ENCODE measurements at regions not wholly inside any gene's neighbourhood (a gene's known extent, or its start where the extent isn't known, plus 50 kb on each side); places are given as distances from the start of the nearest gene placed in this dataset.

DNA sequence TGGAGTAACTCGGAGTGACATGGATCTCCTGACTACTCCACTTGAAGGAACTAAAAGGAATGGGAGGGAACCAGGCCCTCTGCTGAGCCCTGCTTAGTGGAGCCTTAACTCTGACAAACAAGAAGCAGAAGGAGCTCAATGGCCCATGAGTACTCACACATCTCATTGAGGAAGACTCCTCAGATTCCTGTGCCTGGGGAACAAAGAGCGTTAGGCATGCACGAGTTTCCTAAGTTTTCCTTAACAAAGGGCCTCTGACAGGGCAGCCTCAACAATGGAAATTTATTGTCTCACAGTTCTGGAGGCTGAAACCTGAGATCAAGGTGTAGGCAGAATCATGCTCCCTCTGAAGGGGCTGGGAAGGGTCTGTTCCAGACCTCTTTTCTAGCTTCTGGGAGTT is 185.7 kb upstream of the NTF3 start:
- TF ChIP-seq, protein P1, sequence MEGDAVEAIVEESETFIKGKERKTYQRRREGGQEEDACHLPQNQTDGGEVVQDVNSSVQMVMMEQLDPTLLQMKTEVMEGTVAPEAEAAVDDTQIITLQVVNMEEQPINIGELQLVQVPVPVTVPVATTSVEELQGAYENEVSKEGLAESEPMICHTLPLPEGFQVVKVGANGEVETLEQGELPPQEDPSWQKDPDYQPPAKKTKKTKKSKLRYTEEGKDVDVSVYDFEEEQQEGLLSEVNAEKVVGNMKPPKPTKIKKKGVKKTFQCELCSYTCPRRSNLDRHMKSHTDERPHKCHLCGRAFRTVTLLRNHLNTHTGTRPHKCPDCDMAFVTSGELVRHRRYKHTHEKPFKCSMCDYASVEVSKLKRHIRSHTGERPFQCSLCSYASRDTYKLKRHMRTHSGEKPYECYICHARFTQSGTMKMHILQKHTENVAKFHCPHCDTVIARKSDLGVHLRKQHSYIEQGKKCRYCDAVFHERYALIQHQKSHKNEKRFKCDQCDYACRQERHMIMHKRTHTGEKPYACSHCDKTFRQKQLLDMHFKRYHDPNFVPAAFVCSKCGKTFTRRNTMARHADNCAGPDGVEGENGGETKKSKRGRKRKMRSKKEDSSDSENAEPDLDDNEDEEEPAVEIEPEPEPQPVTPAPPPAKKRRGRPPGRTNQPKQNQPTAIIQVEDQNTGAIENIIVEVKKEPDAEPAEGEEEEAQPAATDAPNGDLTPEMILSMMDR (IDR thresholded peaks at IDR 0.05; ENCODE audit: poor library complexity, severe bottlenecking) = no peak
- TF ChIP-seq EP300 (conservative IDR thresholded peaks at IDR 0.05; ENCODE audit: poor library complexity, severe bottlenecking) = no peak
- TF ChIP-seq MXI1 (conservative IDR thresholded peaks at IDR 0.05; ENCODE audit: poor library complexity, severe bottlenecking) = no peak
- no peak for TF ChIP-seq POLR2AphosphoS5 (IDR thresholded peaks at IDR 0.05)
